GM12865 (cell line): ENCODE measurements at regions not wholly inside any gene's neighbourhood (a gene's known extent, or its start where the extent isn't known, plus 50 kb on each side); places are given as distances from the start of the nearest gene placed in this dataset.

ENCODE experiments used
- DNase-seq: peaks from one replicate; pipeline ENCODE4 v3.0.0; 2010; ENCODE audit warnings: low read depth
- H3K4me3 ChIP-seq: 2 replicates; pipeline ENCODE4 v1.5.1; 2011; ENCODE audit warnings: mild to moderate bottlenecking, low read depth, low read length, control low read depth
- TF ChIP-seq, protein P1 (sequence below): IDR thresholded peaks from 2 replicates; pipeline ENCODE4 v1.5.1; 2011; ENCODE audit warnings: low read length, control low read depth, low read depth, inconsistent platforms; ENCODE audit not compliant: insufficient read depth; ENCODE audit errors: missing control alignments

DNA sequence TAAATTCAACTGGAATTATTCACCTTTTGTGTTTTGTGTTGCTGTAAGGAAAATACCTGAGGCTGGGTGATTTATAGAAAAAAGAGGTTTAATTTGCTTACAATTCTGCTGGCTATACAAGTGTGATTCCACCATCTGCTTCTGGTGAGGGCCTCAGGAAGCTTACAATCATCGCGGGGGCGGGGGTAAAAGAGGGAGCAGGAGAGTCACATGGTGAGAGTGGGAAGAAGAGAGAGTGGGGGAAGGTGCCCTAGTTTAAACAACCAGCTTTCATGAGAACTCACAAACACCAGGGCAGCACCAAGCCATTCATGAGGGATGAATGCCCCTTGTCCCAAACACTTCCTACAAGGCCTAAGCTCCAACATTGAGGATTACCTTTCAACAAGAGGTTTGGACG is 760.7 kb upstream of the PCDH9 start:
- TF ChIP-seq, protein P1, sequence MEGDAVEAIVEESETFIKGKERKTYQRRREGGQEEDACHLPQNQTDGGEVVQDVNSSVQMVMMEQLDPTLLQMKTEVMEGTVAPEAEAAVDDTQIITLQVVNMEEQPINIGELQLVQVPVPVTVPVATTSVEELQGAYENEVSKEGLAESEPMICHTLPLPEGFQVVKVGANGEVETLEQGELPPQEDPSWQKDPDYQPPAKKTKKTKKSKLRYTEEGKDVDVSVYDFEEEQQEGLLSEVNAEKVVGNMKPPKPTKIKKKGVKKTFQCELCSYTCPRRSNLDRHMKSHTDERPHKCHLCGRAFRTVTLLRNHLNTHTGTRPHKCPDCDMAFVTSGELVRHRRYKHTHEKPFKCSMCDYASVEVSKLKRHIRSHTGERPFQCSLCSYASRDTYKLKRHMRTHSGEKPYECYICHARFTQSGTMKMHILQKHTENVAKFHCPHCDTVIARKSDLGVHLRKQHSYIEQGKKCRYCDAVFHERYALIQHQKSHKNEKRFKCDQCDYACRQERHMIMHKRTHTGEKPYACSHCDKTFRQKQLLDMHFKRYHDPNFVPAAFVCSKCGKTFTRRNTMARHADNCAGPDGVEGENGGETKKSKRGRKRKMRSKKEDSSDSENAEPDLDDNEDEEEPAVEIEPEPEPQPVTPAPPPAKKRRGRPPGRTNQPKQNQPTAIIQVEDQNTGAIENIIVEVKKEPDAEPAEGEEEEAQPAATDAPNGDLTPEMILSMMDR: no peak
- H3K4me3 ChIP-seq: no peak overlapping the region
- DNase-seq: no peak

DNA sequence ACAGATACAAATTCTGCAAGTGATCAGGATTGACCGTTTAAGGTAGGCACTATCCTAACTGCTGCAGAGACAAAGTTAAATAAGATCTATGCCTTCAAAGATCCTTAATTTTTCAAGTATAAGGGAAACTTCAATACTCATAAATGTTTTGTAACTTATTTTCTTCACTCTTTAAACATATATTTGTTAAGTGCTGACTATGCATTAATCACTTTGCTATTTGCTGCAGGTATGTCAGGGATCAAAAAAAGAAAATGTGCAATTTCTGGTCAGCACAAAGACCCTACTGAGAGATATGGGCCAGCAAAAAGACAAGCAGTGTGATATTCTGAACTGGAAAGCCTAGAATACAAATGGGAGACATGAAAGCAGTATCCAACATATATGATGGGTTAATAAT is 756.1 kb upstream of the PCDH9 start:
- TF ChIP-seq, protein P1: no peak
- DNase-seq: no peak
- H3K4me3 ChIP-seq: no peak overlapping the region

DNA sequence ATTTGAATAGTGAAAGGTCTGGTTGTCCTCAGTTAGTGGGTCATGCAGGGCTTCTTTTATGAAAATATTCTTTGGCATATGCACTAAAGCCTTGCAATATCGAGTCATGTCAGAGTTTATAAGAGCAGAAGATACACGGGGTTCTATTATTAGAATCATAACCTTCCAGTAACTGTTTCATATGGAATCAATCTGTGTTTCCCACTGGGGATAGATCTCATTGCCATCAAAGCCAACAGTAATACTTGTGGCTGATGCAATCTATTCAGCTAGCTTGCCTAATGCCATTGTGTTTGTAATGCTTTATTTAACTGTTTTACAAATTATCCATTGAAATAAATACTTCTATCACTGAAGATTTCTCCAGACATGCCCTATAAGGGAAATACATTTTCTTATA is 746.9 kb upstream of the PCDH9 start:
- H3K4me3 ChIP-seq: no peak overlapping the region
- no peak for DNase-seq
- TF ChIP-seq, protein P1: no peak

DNA sequence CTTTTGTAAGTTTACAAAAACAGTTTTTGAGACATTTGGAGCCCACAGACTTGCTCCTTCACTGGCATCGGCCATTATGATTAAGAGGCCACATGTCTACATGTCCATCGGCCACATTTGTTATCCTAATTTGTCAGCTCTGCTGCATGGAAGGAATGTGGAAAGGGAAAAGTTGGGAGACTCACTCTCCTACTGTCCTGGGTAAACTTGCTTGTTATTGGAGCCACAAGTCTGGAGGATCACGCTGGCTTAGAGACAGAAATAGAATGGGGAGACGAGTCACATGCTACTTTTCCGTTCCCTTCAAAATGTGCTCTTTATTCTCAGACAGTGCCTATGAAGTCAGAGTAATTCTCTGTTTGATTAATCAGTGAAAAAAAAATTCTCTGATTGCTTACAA is 741.2 kb upstream of the PCDH9 start:
- H3K4me3 ChIP-seq: no peak overlapping the region
- DNase-seq: no peak
- TF ChIP-seq, protein P1: no peak

DNA sequence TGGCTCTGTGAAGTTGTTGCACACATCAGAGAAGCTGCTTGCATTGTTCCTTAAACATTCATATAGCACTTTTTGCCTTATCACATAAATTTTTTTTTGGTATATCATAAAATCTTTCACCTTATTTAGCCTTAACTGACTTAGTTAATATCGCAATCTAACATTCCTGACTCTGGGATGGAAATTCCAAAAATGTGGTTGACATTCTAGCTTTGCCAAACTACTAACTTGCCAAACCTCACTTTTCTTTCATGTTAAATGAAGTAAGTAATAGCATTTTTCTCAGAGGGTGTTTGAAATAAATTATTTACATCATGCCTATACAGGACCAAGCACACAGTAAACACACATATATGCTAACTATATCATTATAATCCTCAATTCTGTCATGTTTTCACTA is 736.9 kb upstream of the PCDH9 start:
- no peak overlapping the region for H3K4me3 ChIP-seq

DNA sequence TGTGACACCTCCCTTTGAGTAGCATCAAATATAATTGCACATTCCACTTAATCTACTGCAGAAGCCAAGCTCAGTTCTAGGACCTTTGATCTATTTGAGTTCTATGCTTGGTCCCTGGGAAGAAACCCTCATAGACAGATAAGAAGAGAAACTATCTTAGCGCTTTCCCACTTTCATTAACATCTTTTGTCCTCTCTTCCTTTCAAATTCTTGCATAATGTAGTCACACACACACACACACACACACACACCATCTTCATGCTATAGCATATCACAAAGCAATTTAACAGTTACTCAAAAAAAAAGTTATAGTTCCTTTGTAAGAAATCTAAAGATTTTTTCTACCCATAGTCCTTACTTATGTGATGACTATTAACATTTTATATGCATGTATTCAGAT is 735.9 kb upstream of the PCDH9 start:
- TF ChIP-seq, protein P1: no peak
- H3K4me3 ChIP-seq: no peak overlapping the region
- DNase-seq: no peak

More for the DNA sequence above, 736.9 kb upstream of the PCDH9 start:
- TF ChIP-seq, protein P1: no peak
- DNase-seq: no peak

DNA sequence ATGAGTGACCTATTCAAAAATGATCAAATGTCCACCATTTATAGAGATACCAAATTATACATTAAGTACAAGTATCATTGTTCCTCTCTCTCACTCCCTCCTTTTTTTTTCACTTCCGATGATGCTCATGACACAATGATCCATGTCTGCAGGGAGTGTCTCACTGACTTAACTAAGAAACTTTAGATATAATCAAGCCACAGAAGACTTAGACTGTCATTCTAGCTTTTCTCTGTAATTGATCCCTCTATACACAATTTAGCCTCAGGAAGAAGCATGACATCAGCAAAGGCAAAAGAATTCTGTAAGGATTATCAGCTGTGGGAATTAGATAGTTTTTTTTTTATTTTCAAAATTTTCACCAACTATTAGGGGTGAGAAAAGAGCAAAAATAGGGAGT is 734.9 kb upstream of the PCDH9 start:
- DNase-seq: no peak
- no peak overlapping the region for H3K4me3 ChIP-seq
- TF ChIP-seq, protein P1: no peak
